Mammary epithelial cell (primary cell): ENCODE measurements at regions not wholly inside any gene's neighbourhood (a gene's known extent, or its start where the extent isn't known, plus 50 kb on each side); places are given as distances from the start of the nearest gene placed in this dataset.
"Not testable (repeated sequence)": the region's sequence is repeated elsewhere in the genome, so short reads cannot be mapped to it uniquely, and the experiment has no call there.

Experiments
- EZH2 ChIP-seq: IDR thresholded peaks from 2 replicates; pipeline ENCODE4 v1.6.1; 2012; ENCODE audit warnings: low read length, inconsistent platforms, borderline replicate concordance
- TF ChIP-seq, protein P1 (sequence below), 2 donors: IDR thresholded peaks in 1 of 2; conservative IDR thresholded peaks in 1 of 2; 2 replicates each; pipeline ENCODE4 v1.5.1; 2011 to 2012; ENCODE audit warnings: inconsistent platforms in 2 of 2, low read length in 2 of 2, mild to moderate bottlenecking in 2 of 2, control low read depth in 1 of 2, low read depth in 1 of 2; ENCODE audit not compliant: insufficient read depth in 1 of 2; ENCODE audit errors: extremely low read depth in 1 of 2

DNA sequence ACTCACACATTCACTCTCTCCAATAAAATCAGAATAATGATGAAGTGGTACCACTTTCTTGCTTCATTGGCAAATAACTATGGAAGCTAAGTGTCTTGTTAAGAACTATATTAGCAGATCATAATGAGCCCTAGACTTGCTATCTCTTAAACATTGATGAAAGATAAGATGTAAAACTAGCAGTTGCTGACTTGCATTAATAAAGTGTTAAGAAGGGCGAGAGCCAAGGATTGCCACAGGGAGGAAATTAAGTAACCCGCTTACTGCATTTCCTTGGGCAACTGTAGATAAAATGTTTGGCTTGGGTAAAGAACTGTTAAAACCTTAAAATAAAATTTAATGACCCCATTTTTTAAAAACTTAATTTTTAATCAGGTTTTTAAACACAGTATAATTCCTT is 167.0 kb downstream of the SPATA31A6 start:
- TF ChIP-seq, protein P1, sequence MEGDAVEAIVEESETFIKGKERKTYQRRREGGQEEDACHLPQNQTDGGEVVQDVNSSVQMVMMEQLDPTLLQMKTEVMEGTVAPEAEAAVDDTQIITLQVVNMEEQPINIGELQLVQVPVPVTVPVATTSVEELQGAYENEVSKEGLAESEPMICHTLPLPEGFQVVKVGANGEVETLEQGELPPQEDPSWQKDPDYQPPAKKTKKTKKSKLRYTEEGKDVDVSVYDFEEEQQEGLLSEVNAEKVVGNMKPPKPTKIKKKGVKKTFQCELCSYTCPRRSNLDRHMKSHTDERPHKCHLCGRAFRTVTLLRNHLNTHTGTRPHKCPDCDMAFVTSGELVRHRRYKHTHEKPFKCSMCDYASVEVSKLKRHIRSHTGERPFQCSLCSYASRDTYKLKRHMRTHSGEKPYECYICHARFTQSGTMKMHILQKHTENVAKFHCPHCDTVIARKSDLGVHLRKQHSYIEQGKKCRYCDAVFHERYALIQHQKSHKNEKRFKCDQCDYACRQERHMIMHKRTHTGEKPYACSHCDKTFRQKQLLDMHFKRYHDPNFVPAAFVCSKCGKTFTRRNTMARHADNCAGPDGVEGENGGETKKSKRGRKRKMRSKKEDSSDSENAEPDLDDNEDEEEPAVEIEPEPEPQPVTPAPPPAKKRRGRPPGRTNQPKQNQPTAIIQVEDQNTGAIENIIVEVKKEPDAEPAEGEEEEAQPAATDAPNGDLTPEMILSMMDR (conservative IDR thresholded peaks at IDR 0.05 in 1 of 2, IDR thresholded peaks at IDR 0.05 in 1 of 2; ENCODE audit: extremely low read depth in 1 of 2, insufficient read depth in 1 of 2, low read depth in 1 of 2, low read length in 2 of 2) = not testable (repeated sequence)
- not testable (repeated sequence) for TF ChIP-seq EZH2
